Neural progenitor cell (in vitro differentiated cells): ENCODE measurements at regions not wholly inside any gene's neighbourhood (a gene's known extent, or its start where the extent isn't known, plus 50 kb on each side); places are given as distances from the start of the nearest gene placed in this dataset.

Experiments
- DNase-seq: peaks from one replicate; pipeline ENCODE4 v3.0.0-alpha.2; 2016; ENCODE audit warnings: low spot score
- H2AFZ ChIP-seq: fragments of 200-600 bp; sonication (generic); replicated peaks from 2 replicates; pipeline ENCODE4 v1.6.1; 2016; ENCODE audit warnings: antibody characterized with exemption
- H3F3A ChIP-seq: fragments of 200-600 bp; sonication (generic); 2 replicates; pipeline ENCODE4 v1.6.1; 2016; ENCODE audit warnings: antibody characterized with exemption, low read depth
- H3K27ac ChIP-seq: fragments of 200-600 bp; sonication (generic); 2 replicates; pipeline ENCODE4 v1.5.1; 2016; ENCODE audit warnings: mild to moderate bottlenecking
- H3K27me3 ChIP-seq: fragments of 200-600 bp; sonication (generic); 2 replicates; pipeline ENCODE4 v1.6.1; 2016; ENCODE audit warnings: mild to moderate bottlenecking, moderate library complexity
- H3K36me3 ChIP-seq: fragments of 200-600 bp; sonication (generic); 2 replicates; pipeline ENCODE4 v1.5.1; 2016
- H3K4me1 ChIP-seq: fragments of 200-600 bp; sonication (generic); 2 replicates; pipeline ENCODE4 v1.6.1; 2016; ENCODE audit warnings: mixed run types
- H3K4me2 ChIP-seq: fragments of 200-600 bp; sonication (generic); 2 replicates; pipeline ENCODE4 v1.6.1; 2016
- H3K4me3 ChIP-seq: fragments of 200-600 bp; sonication (generic); 2 replicates; pipeline ENCODE4 v1.5.1; 2016
- H3K79me2 ChIP-seq: fragments of 200-600 bp; sonication (generic); 2 replicates; pipeline ENCODE4 v1.6.1; 2016; ENCODE audit warnings: low read depth
- H3K9ac ChIP-seq: fragments of 200-600 bp; sonication (generic); 2 replicates; pipeline ENCODE4 v1.6.1; 2016
- H3K9me3 ChIP-seq: fragments of 200-600 bp; sonication (generic); 2 replicates; pipeline ENCODE4 v1.5.1; 2016; ENCODE audit warnings: low read depth
- H4K20me1 ChIP-seq: fragments of 200-600 bp; sonication (generic); 2 replicates; pipeline ENCODE4 v1.6.1; 2016; ENCODE audit warnings: low read depth
- H3K27ac Mint-ChIP-seq: 3 replicates; pipeline ENCODE4 v1.8.0; 2021; ENCODE audit warnings: mixed read lengths
- H3K27me3 Mint-ChIP-seq: 2 replicates; pipeline ENCODE4 v1.8.0; 2022; ENCODE audit warnings: low read depth, mild to moderate bottlenecking, inconsistent platforms, moderate library complexity, mixed read lengths; ENCODE audit not compliant: insufficient read depth
- H3K36me3 Mint-ChIP-seq: 3 replicates; pipeline ENCODE4 v1.8.0; 2021; ENCODE audit warnings: mixed read lengths
- H3K4me1 Mint-ChIP-seq: 3 replicates; pipeline ENCODE4 v1.8.0; 2021; ENCODE audit warnings: mixed read lengths
- H3K4me3 Mint-ChIP-seq: 3 replicates; pipeline ENCODE4 v1.8.0; 2021; ENCODE audit warnings: mild to moderate bottlenecking, moderate library complexity, mixed read lengths
- H3K9me3 Mint-ChIP-seq: 3 replicates; pipeline ENCODE4 v1.8.0; 2020; ENCODE audit warnings: mixed read lengths
- EZH2 ChIP-seq: fragments of 200-600 bp; sonication (generic); IDR thresholded peaks from 2 replicates; pipeline ENCODE4 v1.6.1; 2017; ENCODE audit warnings: antibody characterized with exemption, mild to moderate bottlenecking, moderate library complexity
- EZH2phosphoT487 ChIP-seq: fragments of 200-600 bp; sonication (generic); IDR thresholded peaks from 2 replicates; pipeline ENCODE4 v1.6.1; 2017; ENCODE audit warnings: antibody characterized with exemption
- TF ChIP-seq, protein P1 (sequence below): fragments of 200-600 bp; sonication (generic); IDR thresholded peaks from 2 replicates; pipeline ENCODE4 v1.5.1; 2017; ENCODE audit warnings: antibody characterized with exemption, mild to moderate bottlenecking

DNA sequence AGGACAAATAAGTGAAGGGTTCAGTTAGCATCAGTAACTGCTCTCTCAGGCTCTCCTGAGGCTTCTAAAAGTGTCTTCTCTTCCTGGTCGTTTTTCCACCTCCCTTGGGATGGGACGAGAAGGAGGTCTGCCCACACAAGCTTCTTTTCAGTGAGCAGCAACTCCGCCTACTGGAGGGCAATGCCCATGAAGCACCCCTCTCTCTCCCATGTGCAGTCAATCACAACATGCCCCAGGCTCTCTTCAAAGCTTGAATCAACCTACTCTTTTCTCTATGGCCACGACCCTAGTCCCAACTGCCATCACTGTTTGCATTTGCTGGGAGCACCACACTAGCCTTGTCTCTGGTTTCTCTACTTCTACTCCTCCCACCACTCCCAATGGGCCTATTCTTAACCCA lies 135.6 kb downstream of the RPS24 start:
- Mint-ChIP-seq H3K27me3 (peaks cover 5% of the 10 kb centered on the region), H3K4me1 (peaks cover 25% of the 10 kb centered on the region), H3K27ac (no peak overlapping the region), H3K36me3 (no peaks in the 10 kb centered on the region), H3K4me3 (no peak overlapping the region), H3K9me3 (peaks cover 2% of the 10 kb centered on the region)
- no peak overlapping the region for H3K9ac ChIP-seq
- H3K4me3 ChIP-seq, result no peak overlapping the region
- H2AFZ ChIP-seq, result no peak overlapping the region
- no peaks in the 10 kb centered on the region for H3K79me2 ChIP-seq
- no peaks in the 10 kb centered on the region for H3F3A ChIP-seq
- H4K20me1 ChIP-seq, result no peaks in the 10 kb centered on the region
- no peaks in the 10 kb centered on the region for H3K27me3 ChIP-seq
- H3K4me1 ChIP-seq, result no peaks in the 10 kb centered on the region
- H3K9me3 ChIP-seq, result no peaks in the 10 kb centered on the region
- no peak for DNase-seq
- H3K4me2 ChIP-seq, result no peak overlapping the region
- H3K36me3 ChIP-seq, result no peaks in the 10 kb centered on the region
- no peak for TF ChIP-seq EZH2
- TF ChIP-seq, protein P1, sequence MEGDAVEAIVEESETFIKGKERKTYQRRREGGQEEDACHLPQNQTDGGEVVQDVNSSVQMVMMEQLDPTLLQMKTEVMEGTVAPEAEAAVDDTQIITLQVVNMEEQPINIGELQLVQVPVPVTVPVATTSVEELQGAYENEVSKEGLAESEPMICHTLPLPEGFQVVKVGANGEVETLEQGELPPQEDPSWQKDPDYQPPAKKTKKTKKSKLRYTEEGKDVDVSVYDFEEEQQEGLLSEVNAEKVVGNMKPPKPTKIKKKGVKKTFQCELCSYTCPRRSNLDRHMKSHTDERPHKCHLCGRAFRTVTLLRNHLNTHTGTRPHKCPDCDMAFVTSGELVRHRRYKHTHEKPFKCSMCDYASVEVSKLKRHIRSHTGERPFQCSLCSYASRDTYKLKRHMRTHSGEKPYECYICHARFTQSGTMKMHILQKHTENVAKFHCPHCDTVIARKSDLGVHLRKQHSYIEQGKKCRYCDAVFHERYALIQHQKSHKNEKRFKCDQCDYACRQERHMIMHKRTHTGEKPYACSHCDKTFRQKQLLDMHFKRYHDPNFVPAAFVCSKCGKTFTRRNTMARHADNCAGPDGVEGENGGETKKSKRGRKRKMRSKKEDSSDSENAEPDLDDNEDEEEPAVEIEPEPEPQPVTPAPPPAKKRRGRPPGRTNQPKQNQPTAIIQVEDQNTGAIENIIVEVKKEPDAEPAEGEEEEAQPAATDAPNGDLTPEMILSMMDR, result no peak
- no peak for TF ChIP-seq EZH2phosphoT487
- no peak overlapping the region for H3K27ac ChIP-seq

DNA sequence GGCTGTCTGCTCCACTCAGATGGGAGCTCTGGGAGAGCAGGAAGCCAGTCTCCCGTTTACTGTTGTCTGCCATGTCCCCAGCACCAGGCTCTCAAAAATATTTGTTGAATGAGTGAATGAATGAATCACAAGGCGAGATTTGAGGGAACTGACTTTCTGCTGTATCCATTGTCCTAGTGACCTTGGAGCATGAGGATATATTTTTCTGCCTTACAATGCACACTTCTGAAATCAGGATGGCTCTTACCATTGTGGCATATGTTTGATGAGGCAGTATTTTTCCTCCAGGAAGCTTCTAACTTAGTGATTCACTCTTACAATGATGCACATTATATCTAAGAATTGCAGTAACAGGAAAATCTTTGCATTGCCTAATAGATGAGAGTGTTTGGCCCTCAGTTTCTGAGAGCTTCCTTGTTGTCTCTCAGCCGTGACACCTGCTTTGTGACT lies 136.4 kb downstream of the RPS24 start:
- TF ChIP-seq, protein P1, result no peak
- no peak for TF ChIP-seq EZH2phosphoT487
- TF ChIP-seq EZH2, result no peak
- no peaks in the 10 kb centered on the region for H3K36me3 ChIP-seq
- H2AFZ ChIP-seq, result no peak overlapping the region
- H3K9me3 Mint-ChIP-seq, result peaks cover 2% of the 10 kb centered on the region
- no peaks in the 10 kb centered on the region for H3K9me3 ChIP-seq
- H3K4me2 ChIP-seq, result no peak overlapping the region
- no peak for DNase-seq
- no peaks in the 10 kb centered on the region for H3K27me3 ChIP-seq
- H3K4me1 Mint-ChIP-seq, result peaks cover 25% of the 10 kb centered on the region
- no peaks in the 10 kb centered on the region for H3F3A ChIP-seq
- no peak overlapping the region for H3K27ac ChIP-seq
- no peak overlapping the region for H3K4me3 Mint-ChIP-seq
- no peaks in the 10 kb centered on the region for H3K36me3 Mint-ChIP-seq
- peaks cover 5% of the 10 kb centered on the region for H3K27me3 Mint-ChIP-seq
- H3K4me1 ChIP-seq, result peaks cover under 1% of the 10 kb centered on the region
- no peak overlapping the region for H3K27ac Mint-ChIP-seq
- no peaks in the 10 kb centered on the region for H4K20me1 ChIP-seq
- no peak overlapping the region for H3K9ac ChIP-seq
- H3K4me3 ChIP-seq, result no peak overlapping the region
- no peaks in the 10 kb centered on the region for H3K79me2 ChIP-seq

DNA sequence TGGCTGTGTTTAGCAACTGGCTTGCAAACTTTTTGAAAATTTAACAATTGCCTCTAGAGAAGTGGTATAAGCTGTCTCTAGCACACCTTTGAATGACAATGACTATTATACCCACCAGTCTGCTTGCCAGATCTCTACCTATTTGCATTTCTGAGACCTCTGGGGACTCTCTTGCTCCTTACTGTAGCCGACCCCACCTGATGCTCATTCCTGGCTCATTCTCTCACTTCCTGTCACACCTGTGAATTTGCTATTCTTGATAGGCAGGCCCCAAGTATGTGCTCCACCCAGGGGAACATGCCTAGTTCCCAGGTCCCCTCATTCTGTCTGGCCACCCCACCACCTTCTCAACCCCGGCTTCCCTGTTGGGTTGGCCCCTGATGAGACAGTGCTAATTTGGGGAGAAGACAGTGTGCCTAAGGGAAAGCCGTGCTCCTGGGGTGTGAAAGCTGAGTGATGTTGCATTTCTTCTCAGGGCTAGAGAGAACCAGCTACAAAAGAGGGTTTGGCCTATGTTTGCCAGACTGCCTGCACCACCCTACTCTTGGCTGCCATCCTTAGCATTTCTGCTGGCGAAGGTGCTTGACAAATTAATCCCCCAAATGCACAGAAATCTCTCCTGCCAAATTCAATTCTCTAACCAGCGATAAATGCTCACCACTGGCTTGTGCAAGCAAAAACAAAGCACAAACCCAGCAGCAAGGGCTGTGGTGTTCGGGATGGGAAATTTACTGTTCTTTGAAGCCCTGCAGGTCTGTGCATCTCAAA lies 138.2 kb downstream of the RPS24 start:
- Mint-ChIP-seq H3K4me1 (peaks cover 33% of the 10 kb centered on the region), H3K27ac (no peak overlapping the region), H3K4me3 (no peak overlapping the region), H3K27me3 (peaks cover 4% of the 10 kb centered on the region), H3K36me3 (no peaks in the 10 kb centered on the region), H3K9me3 (peaks cover 2% of the 10 kb centered on the region)
- Histone ChIP-seq H3K27ac (no peak overlapping the region), H3K4me2 (no peak overlapping the region), H2AFZ (no peak overlapping the region), H3K36me3 (no peaks in the 10 kb centered on the region), H4K20me1 (peaks cover 2% of the 10 kb centered on the region), H3K4me1 (peaks cover 18% of the 10 kb centered on the region), H3K9ac (no peak overlapping the region), H3K27me3 (no peaks in the 10 kb centered on the region), H3K4me3 (no peak overlapping the region), H3K79me2 (no peaks in the 10 kb centered on the region), H3F3A (peaks cover 10% of the 10 kb centered on the region), H3K9me3 (no peaks in the 10 kb centered on the region)
- TF ChIP-seq, protein P1, result no peak
- TF ChIP-seq EZH2 (no peak), EZH2phosphoT487 (no peak)
- no peak for DNase-seq
